Uterus (tissue), 2 donors: ENCODE measurements at regions not wholly inside any gene's neighbourhood (a gene's known extent, or its start where the extent isn't known, plus 50 kb on each side); places are given as distances from the start of the nearest gene placed in this dataset.

ENCODE experiments used
- POLR2A ChIP-seq, 2 donors: fragments of 450-650 bp; IDR thresholded peaks; one replicate each; pipeline ENCODE4 v1.6.1; 2016; ENCODE audit warnings: antibody characterized with exemption in 2 of 2, mild to moderate bottlenecking in 1 of 2, moderate library complexity in 1 of 2
- TF ChIP-seq, protein P1 (sequence below), 4 experiments: fragments of 200-600 bp in 2 of 4; fragments of 450-650 bp in 2 of 4; sonication (generic) in 2 of 4; IDR thresholded peaks; one replicate each; pipeline ENCODE4 v1.5.1; 2016 to 2019; ENCODE audit warnings: antibody characterized with exemption in 4 of 4, mild to moderate bottlenecking in 2 of 4, moderate library complexity in 1 of 4

DNA sequence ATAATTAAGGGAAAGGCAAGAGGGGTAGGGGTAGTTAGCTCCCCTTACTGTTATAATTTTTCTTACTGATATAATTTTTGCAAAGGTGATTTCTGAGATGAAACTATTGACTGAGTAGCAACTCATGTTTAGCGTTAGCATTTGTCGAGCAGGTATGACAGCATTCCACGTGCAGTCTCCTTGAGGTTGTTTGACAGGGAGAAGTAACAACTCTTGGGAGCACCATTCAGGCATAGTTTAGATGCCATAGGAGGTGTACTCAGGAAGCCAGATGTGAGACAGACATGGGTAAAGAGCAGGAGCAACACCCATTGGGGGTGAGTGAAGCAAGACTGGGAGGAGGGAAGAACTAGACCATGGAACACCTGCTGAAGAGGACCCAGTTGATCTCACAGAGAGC, 96.6 kb upstream of the KLF6 start:
- TF ChIP-seq, protein P1, sequence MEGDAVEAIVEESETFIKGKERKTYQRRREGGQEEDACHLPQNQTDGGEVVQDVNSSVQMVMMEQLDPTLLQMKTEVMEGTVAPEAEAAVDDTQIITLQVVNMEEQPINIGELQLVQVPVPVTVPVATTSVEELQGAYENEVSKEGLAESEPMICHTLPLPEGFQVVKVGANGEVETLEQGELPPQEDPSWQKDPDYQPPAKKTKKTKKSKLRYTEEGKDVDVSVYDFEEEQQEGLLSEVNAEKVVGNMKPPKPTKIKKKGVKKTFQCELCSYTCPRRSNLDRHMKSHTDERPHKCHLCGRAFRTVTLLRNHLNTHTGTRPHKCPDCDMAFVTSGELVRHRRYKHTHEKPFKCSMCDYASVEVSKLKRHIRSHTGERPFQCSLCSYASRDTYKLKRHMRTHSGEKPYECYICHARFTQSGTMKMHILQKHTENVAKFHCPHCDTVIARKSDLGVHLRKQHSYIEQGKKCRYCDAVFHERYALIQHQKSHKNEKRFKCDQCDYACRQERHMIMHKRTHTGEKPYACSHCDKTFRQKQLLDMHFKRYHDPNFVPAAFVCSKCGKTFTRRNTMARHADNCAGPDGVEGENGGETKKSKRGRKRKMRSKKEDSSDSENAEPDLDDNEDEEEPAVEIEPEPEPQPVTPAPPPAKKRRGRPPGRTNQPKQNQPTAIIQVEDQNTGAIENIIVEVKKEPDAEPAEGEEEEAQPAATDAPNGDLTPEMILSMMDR (IDR thresholded peaks at IDR 0.05), result no peak
- no peak for TF ChIP-seq POLR2A (IDR thresholded peaks at IDR 0.05)
